Loucy (cell line): ENCODE measurements at regions not wholly inside any gene's neighbourhood (a gene's known extent, or its start where the extent isn't known, plus 50 kb on each side); places are given as distances from the start of the nearest gene placed in this dataset.

Experiments used
- H2AFZ ChIP-seq: fragments of 200-600 bp; sonication (generic); 2 replicates; pipeline ENCODE4 v1.6.0; 2016; ENCODE audit warnings: antibody characterized with exemption, mild to moderate bottlenecking, low read length, moderate library complexity
- H3F3A ChIP-seq: fragments of 200-600 bp; 2 replicates; pipeline ENCODE4 v1.6.0; 2016; ENCODE audit warnings: antibody characterized with exemption, low read depth, mild to moderate bottlenecking
- H3K27me3 ChIP-seq: fragments of 200-600 bp; sonication (generic); 2 replicates; pipeline ENCODE4 v1.6.1; 2014; ENCODE audit warnings: low read length, mild to moderate bottlenecking; ENCODE audit not compliant: insufficient read depth, poor library complexity, severe bottlenecking
- H3K36me3 ChIP-seq: fragments of 200-600 bp; sonication (generic); 2 replicates; pipeline ENCODE4 v1.6.1; 2016; ENCODE audit warnings: low read length; ENCODE audit not compliant: insufficient read depth
- H3K4me1 ChIP-seq: fragments of 200-600 bp; sonication (generic); 2 replicates; pipeline ENCODE4 v1.5.1; 2014; ENCODE audit warnings: low read length, mild to moderate bottlenecking; ENCODE audit not compliant: insufficient read depth, poor library complexity, severe bottlenecking
- H3K4me2 ChIP-seq: fragments of 200-600 bp; sonication (generic); 2 replicates; pipeline ENCODE4 v1.6.0; 2014; ENCODE audit warnings: antibody characterized with exemption, low read length, low read depth, mild to moderate bottlenecking; ENCODE audit not compliant: poor library complexity, severe bottlenecking
- H3K4me3 ChIP-seq: fragments of 200-600 bp; sonication (generic); 2 replicates; pipeline ENCODE4 v1.5.1; 2014; ENCODE audit warnings: low read length, mild to moderate bottlenecking, mixed read lengths; ENCODE audit not compliant: poor library complexity, severe bottlenecking
- H3K79me2 ChIP-seq: fragments of 200-600 bp; sonication (generic); 2 replicates; pipeline ENCODE4 v1.6.1; 2014; ENCODE audit warnings: low read length; ENCODE audit not compliant: insufficient read depth
- H3K9ac ChIP-seq: fragments of 200-600 bp; sonication (generic); 2 replicates; pipeline ENCODE4 v1.6.0; 2014; ENCODE audit warnings: mild to moderate bottlenecking, low read depth, low read length, moderate library complexity; ENCODE audit not compliant: poor library complexity, severe bottlenecking
- H3K9me2 ChIP-seq: fragments of 200-600 bp; sonication (generic); replicated peaks from 2 replicates; pipeline ENCODE4 v1.6.1; 2016; ENCODE audit warnings: low read depth, low read length, mixed read lengths
- H3K9me3 ChIP-seq: fragments of 200-600 bp; sonication (generic); 2 replicates; pipeline ENCODE4 v1.6.1; 2014; ENCODE audit warnings: mild to moderate bottlenecking, antibody characterized with exemption, low read length, low read depth; ENCODE audit not compliant: insufficient read depth
- H4K20me1 ChIP-seq: fragments of 200-600 bp; sonication (generic); 2 replicates; pipeline ENCODE4 v1.6.0; 2014; ENCODE audit warnings: antibody characterized with exemption, low read length, mild to moderate bottlenecking; ENCODE audit not compliant: insufficient read depth, poor library complexity, severe bottlenecking
- CTCF ChIP-seq: fragments of 200-600 bp; sonication (generic); conservative IDR thresholded peaks from 2 replicates; pipeline ENCODE4 v1.5.1; 2014; ENCODE audit warnings: mild to moderate bottlenecking, antibody characterized with exemption, low read length
- EZH2phosphoT487 ChIP-seq: fragments of 200-600 bp; IDR thresholded peaks from 2 replicates; pipeline ENCODE4 v1.6.1; 2018; ENCODE audit warnings: antibody characterized with exemption, mild to moderate bottlenecking, moderate library complexity, borderline replicate concordance

GRCh38 chr16:5188318-5188988 lies 90.9 kb upstream of the EEF2KMT start:
- H3K4me2 ChIP-seq, result no peak overlapping the region
- H3K4me1 ChIP-seq, result no peaks in the 10 kb centered on the region
- no peak overlapping the region for H3K4me3 ChIP-seq
- H3K9me3 ChIP-seq, result no peaks in the 10 kb centered on the region
- H4K20me1 ChIP-seq, result no peaks in the 10 kb centered on the region
- H3K9me2 ChIP-seq, result no peaks in the 10 kb centered on the region
- no peak overlapping the region for H3K9ac ChIP-seq
- no peaks in the 10 kb centered on the region for H3K27me3 ChIP-seq
- H3K79me2 ChIP-seq, result no peaks in the 10 kb centered on the region
- no peaks in the 10 kb centered on the region for H3F3A ChIP-seq
- no peaks in the 10 kb centered on the region for H3K36me3 ChIP-seq
- no peak overlapping the region for H2AFZ ChIP-seq
- TF ChIP-seq EZH2phosphoT487, result no peak
- no peak for TF ChIP-seq CTCF

GRCh38 chr16:5187402-5187952 lies 89.9 kb upstream of the EEF2KMT start:
- Histone ChIP-seq H2AFZ (no peak overlapping the region), H3K4me3 (no peak overlapping the region), H3K36me3 (no peaks in the 10 kb centered on the region), H3K4me1 (no peaks in the 10 kb centered on the region), H3K27me3 (no peaks in the 10 kb centered on the region), H3K9me2 (no peaks in the 10 kb centered on the region), H3F3A (no peaks in the 10 kb centered on the region), H3K4me2 (no peak overlapping the region), H3K9me3 (no peaks in the 10 kb centered on the region), H3K79me2 (no peaks in the 10 kb centered on the region), H3K9ac (no peak overlapping the region), H4K20me1 (no peaks in the 10 kb centered on the region)
- no peak for TF ChIP-seq EZH2phosphoT487
- no peak for TF ChIP-seq CTCF

- no peaks in the 10 kb centered on the region for H4K20me1 ChIP-seq
- no peak overlapping the region for H3K9ac ChIP-seq
- H3K9me2 ChIP-seq, result no peaks in the 10 kb centered on the region
- no peak overlapping the region for H3K4me2 ChIP-seq
- no peaks in the 10 kb centered on the region for H3K4me1 ChIP-seq
- no peaks in the 10 kb centered on the region for H3K36me3 ChIP-seq
- H2AFZ ChIP-seq, result no peak overlapping the region
- H3K4me3 ChIP-seq, result no peak overlapping the region
- H3K27me3 ChIP-seq, result no peaks in the 10 kb centered on the region
- no peaks in the 10 kb centered on the region for H3K9me3 ChIP-seq
- H3F3A ChIP-seq, result no peaks in the 10 kb centered on the region
- H3K79me2 ChIP-seq, result no peaks in the 10 kb centered on the region
- no peak for TF ChIP-seq EZH2phosphoT487
- TF ChIP-seq CTCF, result no peak
Measured at GRCh38 chr16:5186381-5186903, 88.8 kb upstream of the EEF2KMT start.
